ENCODE measurements at regions not wholly inside any gene's neighbourhood (a gene's known extent, or its start where the extent isn't known, plus 50 kb on each side); places are given as distances from the start of the nearest gene placed in this dataset.
"Not testable (repeated sequence)": the region's sequence is repeated elsewhere in the genome, so short reads cannot be mapped to it uniquely, and the experiment has no call there.

- DNase-seq (ENCODE audit: low spot score) = no peak
- Mint-ChIP-seq H3K27ac (no peak overlapping the region), H3K4me1 (peaks cover 5% of the 10 kb centered on the region), H3K36me3 (no peaks in the 10 kb centered on the region), H3K4me3 (no peak overlapping the region), H3K9me3 (no peaks in the 10 kb centered on the region), H3K27me3 (ENCODE audit: insufficient read depth, low read depth) (no peaks in the 10 kb centered on the region)
- H3K9me3 ChIP-seq (ENCODE audit: low read depth) = no peaks in the 10 kb centered on the region
- no peak overlapping the region for H3K27ac ChIP-seq
- H3F3A ChIP-seq (ENCODE audit: low read depth) = no peaks in the 10 kb centered on the region
- H2AFZ ChIP-seq (replicated peaks) = no peak overlapping the region
- H3K36me3 ChIP-seq = no peaks in the 10 kb centered on the region
- no peaks in the 10 kb centered on the region for H4K20me1 ChIP-seq (ENCODE audit: low read depth)
- H3K4me3 ChIP-seq = no peak overlapping the region
- H3K4me2 ChIP-seq = no peak overlapping the region
- H3K9ac ChIP-seq = no peak overlapping the region
- no peaks in the 10 kb centered on the region for H3K4me1 ChIP-seq
- no peak for TF ChIP-seq CTCF (IDR thresholded peaks at IDR 0.05)
- no peaks in the 10 kb centered on the region for H3K79me2 ChIP-seq (ENCODE audit: low read depth)
- no peaks in the 10 kb centered on the region for H3K27me3 ChIP-seq
Observed at GRCh38 chr4:69408451-69408850, 87.3 kb downstream of the UGT2B4 start.

GRCh38 chr4:69411981-69412380 lies 83.7 kb downstream of the UGT2B4 start:
- not testable (repeated sequence) for H3K27ac ChIP-seq, H3K9me3 Mint-ChIP-seq

GRCh38 chr4:69424722-69425121 lies 71.0 kb downstream of the UGT2B4 start:
- H3K27me3 Mint-ChIP-seq (ENCODE audit: insufficient read depth, low read depth); H3K27ac ChIP-seq; H3K4me1 ChIP-seq; H3K4me2 ChIP-seq; H3K4me1 Mint-ChIP-seq; H3K9ac ChIP-seq; H3K9me3 ChIP-seq (ENCODE audit: low read depth); H3K4me3 ChIP-seq; H3K27ac Mint-ChIP-seq; H4K20me1 ChIP-seq (ENCODE audit: low read depth); H3K4me3 Mint-ChIP-seq; H3K27me3 ChIP-seq; H3F3A ChIP-seq (ENCODE audit: low read depth); H3K79me2 ChIP-seq (ENCODE audit: low read depth); DNase-seq (ENCODE audit: low spot score); H3K36me3 Mint-ChIP-seq; H2AFZ ChIP-seq (replicated peaks); H3K36me3 ChIP-seq: not testable (repeated sequence)
- peaks cover 11% of the 10 kb centered on the region for H3K9me3 Mint-ChIP-seq

More at GRCh38 chr4:69411981-69412380, 83.7 kb downstream of the UGT2B4 start:
- H3K27me3 ChIP-seq; H3K4me3 Mint-ChIP-seq; H4K20me1 ChIP-seq (ENCODE audit: low read depth); H3K27ac Mint-ChIP-seq; H3K4me2 ChIP-seq; H2AFZ ChIP-seq (replicated peaks); H3F3A ChIP-seq (ENCODE audit: low read depth); H3K36me3 ChIP-seq; H3K4me1 Mint-ChIP-seq; H3K4me3 ChIP-seq; DNase-seq (ENCODE audit: low spot score); H3K9ac ChIP-seq; H3K9me3 ChIP-seq (ENCODE audit: low read depth); H3K79me2 ChIP-seq (ENCODE audit: low read depth); H3K27me3 Mint-ChIP-seq (ENCODE audit: insufficient read depth, low read depth); H3K4me1 ChIP-seq; H3K36me3 Mint-ChIP-seq: not testable (repeated sequence)
